ENCODE measurements at regions not wholly inside any gene's neighbourhood (a gene's known extent, or its start where the extent isn't known, plus 50 kb on each side); places are given as distances from the start of the nearest gene placed in this dataset.

DNA sequence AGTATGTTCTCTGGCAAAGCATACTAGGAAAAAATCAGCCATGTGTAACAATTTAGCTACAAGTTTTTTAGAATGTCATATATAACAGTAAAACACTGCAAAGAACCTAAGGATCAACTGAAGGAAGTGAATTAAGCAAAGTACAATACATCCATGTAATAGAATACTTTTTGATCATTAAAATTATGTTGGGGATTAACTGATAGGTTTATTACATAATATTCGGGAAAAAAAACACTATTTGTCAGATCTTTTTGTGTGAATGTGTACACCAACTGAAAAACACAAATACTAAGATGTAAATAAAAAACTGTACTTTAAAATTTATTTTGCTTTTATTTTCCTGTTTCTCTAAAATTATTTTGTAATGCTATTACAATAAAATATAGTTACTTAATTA, 185.5 kb upstream of the DYNLRB2 start:
- no peak for DNase-seq

DNA sequence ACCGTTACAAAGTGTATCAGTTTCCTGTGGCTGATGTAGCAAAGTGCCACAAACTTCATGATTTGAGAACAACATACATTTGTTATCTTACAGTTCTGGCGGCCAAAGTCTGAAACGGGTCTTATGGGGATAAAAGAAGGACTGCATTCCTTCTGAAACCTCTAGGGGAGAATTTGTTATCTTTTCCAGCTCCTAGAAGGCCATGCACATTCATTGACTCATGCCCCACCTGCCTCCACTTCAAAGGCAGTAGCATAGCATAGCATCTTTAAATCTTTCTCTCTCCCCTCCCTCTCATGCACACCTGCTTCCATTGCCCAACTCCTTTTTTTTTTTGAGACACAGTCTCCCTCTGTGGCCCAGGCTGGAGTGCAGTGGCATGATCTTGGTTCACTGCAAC, 190.7 kb upstream of the DYNLRB2 start:
- no peak for DNase-seq

DNA sequence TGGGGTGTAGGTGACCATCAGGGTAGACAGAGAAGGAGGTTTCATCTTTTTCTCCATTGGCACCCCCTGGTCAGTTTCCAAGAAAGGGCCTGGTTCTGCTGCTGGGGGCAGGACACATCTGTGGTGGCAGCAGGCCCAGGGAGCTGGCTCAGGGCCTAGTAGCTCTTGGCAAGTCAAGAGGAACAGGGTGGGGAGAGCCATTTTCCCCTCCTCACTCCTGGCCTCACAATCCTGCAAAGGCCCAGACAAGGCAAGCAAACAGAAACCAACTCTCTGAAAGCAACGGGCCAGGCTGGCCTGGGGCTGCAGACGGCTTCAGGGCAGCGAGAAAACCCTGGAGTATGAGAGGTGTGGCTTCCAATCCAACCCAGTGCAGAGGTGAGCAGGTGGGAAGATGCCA, 192.9 kb upstream of the DYNLRB2 start:
- no peak for DNase-seq

DNA sequence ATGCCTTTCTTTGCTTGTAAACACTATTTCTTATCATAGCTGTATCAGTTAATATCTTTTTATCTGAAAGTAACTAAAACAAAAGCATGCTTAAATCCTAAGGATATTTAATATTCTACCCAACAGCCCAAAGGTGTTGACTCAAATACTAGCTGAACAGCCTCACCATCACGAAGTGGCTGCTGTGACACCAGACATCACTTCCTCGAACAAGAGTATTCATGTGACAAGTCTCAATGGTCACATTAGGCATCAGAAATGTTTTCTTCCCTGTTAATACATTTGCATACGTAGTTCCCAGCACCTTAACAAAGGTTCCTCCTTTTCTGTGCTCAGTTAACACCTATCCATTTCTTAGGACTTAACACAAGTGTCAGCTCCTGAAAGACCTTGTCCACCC, 193.8 kb upstream of the DYNLRB2 start:
- no peak for DNase-seq

DNA sequence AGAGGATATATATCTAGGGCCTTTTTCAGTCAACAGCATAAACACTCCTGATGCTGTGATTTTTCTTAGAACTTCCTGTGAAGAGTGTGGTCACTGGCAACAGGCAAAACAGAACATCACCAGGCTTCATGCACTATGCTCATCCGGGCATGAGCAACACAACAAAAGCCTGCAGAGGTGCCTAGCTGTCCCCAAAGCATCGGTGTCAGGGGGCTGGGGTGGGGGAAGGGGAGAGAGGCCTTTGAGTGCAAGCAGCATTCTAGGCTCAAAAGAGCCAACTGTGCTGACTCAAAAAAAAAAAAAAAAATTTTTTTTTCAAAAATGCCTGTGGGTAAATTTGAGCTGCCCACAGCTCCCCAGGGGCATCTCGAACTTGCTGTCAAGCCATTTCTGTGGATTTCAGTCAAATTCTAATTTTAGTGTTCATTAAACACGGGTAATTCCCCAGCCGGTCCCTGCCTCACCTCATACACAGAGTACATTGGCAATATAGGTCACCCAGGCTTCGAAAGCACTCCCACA, 194.6 kb upstream of the DYNLRB2 start:
- no peak for DNase-seq

DNA sequence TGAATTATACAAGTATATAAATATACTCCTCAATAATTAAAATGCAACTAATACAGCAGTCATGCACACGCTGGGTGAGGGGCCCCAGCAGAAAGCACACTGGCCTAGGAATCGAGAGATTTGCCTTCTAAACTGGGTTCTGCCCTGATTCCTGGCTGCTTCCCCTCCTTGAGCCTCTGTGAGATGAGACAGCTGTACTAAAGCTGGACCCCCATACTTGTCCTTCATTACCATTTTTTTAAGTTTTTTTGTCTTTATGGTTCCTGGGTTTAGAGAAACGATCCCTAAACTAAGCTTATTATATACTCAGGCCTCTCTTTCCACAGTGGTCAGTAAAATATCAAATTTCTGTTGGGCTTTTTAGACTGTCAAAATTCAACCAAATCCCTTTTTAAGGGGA, 195.1 kb upstream of the DYNLRB2 start:
- no peak for DNase-seq

DNA sequence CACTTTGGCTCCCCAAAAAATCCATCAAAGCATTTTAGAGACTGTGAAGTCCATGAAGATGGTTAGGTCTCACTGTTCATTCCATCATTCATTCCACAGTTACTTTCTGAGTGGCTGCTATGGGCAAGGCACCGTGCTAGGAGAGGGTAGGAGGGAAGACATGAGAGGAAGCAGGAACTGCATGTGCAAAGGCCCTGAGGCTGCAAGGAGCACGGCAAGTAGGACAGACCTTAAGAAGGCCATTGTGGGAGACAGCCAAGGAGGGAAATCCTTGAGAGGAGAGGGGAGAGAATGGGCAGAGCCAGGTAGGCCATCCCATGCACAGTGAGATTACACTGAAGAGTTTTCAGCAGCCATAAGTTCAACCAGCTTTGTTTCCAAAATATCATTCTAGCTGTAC, 196.2 kb upstream of the DYNLRB2 start:
- no peak for DNase-seq

DNA sequence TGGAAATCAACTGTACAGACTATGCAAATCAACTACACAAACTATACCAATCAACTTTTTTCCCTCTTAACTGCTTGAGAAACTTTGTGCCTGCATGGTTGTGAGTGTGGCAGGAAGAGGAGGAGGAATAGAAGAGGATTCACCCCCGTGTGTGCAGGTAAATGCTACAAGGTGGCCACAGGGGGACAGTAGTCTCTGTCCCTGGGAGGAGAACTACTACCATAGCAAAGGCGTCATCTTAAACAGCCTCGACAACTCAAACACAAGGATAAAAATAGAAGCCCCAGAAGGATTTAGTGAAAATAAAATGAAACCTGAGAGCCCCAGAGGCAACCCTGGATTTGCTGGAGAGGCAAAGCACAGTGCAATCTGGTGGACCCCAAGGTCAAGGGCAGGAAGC, 199.5 kb upstream of the DYNLRB2 start:
- no peak for DNase-seq

DNA sequence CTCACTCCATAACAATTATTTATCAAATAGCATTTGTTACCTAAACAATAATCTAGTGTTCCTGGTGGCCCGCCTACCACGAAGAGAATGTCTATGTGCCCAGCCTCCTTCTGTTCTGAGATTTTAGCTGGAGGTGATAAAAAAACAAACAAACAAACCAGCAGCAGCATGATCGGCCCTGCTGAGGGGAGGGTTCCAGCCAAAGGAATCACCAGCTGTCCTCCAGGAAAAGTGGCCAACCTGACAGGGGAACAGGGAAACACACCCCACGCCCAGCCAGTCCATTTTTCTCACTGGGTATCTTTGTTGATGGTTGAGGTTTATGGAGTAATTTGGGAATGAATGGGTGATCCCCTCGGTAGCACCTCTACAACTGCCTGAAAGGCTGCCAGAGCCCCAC, 203.0 kb upstream of the DYNLRB2 start:
- DNase-seq: no peak

DNA sequence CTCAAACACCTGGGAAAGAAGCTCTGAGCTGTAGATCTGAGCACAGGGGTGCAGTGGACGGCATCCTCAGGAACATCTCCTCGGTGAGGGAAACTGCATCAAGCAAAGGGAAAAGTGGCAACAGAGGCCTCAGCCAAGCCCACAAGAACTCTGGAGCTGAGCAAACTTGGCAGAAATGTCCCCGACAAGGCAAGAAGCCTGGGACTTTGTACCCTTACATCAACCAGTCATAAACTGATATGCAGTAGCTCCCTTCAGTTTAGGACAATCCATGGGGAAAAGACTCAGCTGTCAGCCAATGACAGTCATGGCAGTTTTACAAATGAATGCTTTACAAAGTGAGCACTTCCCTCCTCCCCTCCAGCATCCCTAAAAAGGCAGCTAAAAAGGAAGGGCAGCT, 210.0 kb upstream of the DYNLRB2 start:
- no peak for DNase-seq

DNA sequence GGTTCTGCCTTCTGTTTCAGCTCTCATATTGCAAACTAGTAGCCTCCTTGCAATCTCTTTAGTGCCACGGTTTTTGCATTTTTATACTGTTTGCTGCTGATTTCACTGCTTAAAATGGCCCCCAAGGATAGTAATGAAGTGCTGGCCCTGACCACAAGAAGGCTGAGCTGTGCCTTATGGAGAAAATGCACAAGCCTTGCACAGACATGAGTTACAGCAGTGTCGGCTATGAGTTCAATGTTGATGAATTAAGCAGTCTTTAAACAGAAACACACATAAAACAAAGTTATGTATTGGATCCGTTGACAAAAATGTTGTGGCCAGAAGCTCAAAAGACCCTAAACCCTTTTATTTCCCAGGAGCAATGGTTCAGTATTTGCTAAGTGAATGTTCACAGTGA, 210.6 kb upstream of the DYNLRB2 start:
- no peak for DNase-seq

DNA sequence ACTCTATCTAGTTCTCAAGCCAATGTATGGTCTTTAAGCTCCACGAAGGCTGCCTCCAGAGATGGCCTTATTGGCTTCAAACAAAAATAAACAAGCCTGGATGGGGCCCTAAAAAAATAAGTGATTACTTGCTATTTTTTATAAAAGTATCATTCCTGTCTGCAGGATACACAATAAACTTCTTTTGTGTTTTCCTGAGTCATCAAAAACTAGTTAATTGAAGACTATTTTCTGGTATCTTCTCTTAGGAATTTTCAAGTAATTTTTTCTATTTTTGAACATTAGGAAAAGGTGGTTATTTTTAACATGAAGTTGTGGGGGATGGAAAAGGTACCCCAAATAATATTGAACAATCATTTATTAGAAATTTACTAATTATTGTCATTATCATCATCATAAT, 213.1 kb upstream of the DYNLRB2 start:
- no peak for DNase-seq

DNA sequence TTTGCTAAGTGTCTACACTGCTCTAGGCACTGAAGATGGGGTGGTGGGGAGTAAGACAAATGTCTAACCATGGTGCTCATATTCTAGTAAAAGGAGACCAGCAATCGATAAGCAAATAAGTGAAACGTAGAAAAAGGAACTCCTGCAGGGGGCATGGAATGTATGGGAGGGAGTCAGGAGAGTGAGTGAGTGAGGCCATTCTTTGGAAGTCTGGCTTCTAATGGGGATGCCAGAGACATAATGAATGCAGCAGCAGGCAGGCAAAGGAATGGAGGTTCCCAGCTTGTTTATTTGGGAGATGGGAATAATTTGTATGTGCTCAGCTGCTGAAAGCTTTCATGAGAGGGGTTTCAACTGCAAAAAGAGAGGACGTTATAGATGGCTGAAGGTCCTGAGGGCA, 216.4 kb upstream of the DYNLRB2 start:
- DNase-seq: no peak

DNA sequence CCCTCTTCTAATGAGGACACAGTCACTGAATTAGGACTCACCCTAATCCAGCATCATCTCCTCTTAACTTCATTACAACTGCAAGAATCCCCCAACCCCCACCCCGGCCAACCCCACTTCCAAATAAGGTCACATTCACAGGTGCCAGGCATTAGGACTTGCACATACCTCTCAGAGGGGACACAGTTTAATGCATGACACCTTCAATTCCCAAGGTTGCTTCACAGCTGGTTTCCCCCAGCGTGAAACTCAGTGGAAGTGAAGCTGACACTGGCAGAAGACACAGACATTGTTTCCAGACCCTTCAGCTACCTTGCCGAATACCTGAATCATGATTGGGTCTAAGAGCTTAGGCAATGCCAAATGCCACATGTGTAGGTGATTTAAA, 217.0 kb upstream of the DYNLRB2 start:
- no peak for DNase-seq

DNA sequence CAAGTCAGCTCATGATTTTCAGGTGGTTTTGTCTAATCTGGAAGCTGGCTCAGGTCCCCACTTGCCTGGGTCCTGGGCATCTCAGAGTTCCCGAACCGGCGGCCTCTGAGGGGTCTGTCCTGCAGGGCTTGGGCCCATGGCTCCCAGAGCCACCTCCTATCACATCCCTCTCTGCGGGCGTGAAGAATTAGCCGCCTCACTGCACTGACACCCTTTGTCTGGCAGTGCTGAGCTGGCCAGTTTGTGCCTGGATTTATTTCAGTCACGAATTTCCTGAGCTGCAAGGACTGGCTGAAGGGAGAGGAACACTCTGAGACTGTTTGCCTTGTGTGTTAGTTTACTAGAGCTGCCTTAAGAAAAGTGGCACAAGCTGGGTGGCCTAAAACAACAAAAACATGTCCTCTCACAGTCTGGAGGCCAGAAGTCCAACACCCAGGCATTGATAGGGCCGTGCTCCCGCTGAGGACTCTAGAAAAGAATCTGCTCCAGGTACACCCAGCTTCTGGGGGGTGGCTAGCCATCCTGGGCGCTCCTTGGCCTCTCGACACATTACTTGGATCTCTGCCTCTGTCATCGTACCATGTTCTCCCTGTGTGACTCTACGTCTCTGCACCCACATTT, 217.5 kb upstream of the DYNLRB2 start:
- no peak for DNase-seq

DNA sequence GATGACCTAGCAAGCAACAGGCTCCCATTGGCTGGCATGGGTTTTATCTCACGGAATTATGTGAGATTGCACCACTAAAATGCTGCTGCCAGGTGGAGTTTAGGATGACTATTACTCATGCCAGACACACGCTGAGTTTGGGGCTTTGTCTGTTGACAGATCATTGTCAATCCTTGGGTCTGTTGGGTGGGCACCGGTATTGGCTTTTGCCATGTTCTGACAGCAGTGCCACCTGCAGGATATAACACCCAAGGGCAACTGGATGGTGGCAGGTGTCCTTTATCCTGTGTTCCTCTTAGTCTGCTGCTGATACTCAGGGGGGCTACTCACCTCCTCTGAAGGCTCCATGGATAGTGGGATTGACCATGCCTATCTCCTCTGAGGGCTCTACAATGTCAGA, 221.6 kb upstream of the DYNLRB2 start:
- no peak for DNase-seq

DNA sequence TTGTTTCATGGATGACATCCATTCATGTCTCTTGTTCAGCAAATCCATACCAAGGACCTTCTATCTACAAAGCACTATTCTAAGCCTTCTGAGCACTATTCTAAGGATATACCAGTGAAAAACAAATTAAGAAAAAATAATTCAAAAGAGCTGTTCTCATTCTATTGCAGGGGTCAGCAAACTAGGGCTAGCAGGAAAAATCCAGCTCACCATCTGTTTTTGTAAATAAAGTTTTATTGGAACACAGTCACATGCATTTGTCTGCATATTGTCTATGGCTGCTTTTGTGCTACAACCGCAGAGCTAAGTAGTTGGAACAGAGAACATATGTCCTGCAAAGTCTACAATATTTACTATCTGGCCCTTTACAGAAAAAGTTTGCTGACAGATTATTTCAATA, 222.7 kb upstream of the DYNLRB2 start:
- DNase-seq: no peak

DNA sequence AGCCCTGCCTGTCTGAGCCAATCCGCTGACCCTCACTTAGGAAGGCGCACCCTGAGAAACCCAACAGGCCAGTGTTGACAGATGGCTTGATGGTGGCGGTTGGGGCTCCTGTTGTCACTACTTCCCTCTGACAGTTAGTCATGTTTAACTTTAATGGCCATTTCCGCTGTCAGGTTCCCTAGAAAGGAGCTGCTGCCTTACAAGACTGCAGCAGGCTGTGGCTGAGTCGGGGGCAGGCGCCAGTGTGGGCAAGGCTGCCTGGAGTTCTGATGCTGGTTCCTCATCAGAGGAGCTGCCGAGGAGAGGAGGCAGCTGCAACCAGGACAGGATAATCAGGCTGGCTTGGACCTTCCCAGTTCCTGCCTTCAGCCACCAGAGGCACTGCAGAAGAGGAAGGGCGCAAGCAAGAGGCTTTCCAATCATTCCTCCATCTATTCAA, 223.2 kb upstream of the DYNLRB2 start:
- no peak for DNase-seq

DNA sequence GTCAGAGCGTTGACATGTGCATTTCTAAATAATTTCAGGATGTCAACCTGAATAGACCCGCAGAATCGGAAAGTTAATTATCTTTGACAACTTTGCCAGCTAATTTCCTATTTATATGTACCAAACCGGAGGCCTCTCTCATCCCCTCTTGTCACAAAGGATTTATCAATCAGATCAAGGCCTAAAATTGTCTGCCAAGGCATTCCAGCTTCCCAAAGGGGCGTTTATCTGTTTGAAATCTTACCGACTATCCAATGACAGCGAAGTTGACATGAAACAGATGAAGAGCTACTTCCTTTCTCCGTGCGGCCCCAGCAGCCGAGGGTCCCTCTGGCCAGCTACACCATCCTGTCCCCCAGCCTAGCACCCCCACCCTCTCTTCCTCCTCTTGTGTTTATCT, 223.7 kb upstream of the DYNLRB2 start:
- no peak for DNase-seq

DNA sequence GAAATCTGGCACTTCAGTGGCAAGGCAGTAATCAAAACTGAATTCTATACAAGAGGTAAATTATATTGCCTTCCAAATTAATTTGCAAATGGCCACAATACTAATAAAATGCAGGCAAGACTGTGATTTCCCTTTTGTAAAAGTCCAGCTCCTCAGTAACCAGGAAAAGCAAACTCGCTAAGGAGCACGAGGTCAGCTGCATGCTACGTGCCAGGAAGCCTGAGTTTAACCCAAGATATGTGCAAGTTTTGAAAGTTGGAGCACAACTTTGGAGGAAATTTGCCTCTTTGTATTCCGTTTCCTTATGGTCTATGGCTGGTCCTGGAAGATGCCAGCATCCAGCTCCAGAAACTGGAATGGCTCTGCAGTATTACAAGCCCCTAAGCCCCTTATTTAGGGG, 226.8 kb upstream of the DYNLRB2 start:
- DNase-seq: no peak

DNA sequence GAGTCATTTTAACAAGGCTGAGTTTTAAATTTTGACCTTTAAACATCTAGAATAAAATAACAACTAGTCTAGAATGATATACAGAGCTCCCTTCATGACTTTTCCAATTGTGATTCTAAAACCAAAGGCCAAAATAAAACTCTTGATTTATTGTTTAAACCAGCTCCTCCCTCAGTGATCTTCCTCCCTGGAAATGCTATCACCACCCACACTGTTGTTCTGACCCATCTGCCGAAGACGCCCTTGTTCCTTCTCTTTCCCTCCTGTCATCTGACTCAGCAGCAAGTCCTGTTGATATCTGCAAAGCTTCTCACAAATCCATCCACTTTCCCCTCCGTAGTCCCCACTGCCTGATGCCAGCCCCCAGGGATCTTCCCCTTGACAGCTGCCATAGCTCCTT, 231.6 kb upstream of the DYNLRB2 start:
- DNase-seq: no peak

DNA sequence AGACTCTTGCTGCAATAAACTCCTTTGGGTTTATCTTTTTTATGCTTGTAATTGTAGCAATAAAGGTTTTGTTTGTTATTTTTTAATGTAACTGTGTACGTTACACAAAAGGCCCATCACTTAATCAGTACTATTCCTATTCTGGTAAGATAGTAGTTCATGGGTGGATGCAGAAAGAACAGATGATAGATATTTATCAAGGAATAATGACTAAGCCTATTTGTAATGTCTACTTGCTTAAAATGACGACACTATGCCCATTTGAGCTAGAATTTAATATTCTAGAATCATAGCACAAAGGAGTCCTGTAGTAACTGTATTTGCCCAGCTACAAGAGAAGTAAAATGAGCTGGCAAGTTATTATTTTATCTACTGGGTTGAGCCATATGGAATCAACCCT, 235.4 kb upstream of the DYNLRB2 start:
- no peak for DNase-seq

DNA sequence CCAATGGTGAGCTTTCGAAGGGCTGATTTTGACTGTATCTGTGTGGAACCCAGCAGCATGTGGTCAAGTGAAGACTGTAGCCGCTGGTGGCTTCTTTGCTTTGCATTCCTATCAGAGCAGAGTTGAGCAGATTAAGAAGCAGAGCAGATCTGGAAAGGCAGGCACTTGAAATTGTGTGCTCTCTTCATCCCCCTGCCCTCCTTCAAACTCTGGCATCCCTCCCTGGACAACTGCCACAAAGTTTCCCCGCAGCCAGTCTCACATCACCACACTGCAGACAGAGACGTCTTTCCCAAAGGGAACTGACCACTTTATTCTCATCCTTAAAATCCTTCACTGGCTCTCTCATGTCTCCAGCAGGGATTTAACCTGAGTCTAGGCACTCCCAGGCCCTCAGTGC, 237.1 kb upstream of the DYNLRB2 start:
- DNase-seq: no peak

DNA sequence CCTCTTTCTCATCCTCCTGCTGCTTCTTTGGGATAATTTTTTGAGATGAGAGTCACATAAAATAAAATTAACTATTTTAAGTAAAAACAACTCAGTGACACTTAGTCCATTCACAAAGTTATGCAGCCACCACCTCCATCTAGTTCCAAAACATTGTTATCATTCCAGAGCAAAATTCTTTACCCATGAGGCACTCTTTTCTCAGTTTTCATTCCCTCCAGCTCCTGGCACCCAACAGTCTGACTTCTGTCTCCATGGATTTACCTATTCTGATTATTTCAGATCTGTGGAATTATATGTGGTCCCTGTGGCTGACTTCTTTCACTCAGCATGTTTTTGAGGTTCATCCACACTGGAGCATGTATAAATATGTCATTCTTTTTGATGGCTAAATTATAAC, 239.9 kb upstream of the DYNLRB2 start:
- no peak for DNase-seq

DNA sequence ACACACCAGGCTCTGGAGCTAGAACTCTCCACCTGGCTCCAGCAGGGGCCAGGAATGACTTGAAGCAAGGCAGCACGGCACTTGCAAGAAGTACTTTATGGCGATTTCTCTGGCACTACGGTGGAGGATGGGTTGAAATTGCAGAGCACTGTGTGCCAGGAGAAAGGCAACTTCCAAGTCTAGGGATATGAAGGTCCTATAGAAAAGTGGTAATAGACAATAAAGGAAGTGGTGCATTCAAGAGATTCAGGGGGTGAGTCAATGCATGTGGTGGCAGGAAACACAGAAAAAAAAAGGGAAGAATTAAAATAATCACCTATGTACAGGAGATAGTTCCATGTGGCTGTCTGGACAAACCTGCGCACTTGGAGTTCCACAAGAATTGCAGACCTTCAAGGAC, 240.3 kb upstream of the DYNLRB2 start:
- DNase-seq: no peak

DNA sequence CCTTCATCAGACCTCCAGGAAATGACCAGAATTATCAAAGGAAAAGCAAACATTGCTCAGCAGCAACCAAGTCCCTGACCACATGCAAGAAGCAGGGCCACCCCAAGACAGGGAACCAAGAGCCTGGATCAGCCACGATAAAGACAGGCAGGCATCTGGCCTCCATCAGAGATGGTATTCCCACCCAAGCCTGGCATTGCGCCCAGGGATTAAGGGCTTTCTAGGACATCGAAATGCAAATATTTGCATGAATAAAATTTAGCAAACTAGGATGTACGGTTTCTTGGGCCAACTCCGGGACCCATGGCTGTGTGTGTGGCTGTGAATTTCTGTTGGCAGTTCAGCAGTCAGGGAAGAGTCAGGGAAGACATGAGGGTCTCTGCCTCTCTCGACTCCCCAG, 241.4 kb upstream of the DYNLRB2 start:
- no peak for DNase-seq

All from stimulated activated CD8-positive, alpha-beta memory T cell treated with anti-CD3 and anti-CD28 coated beads, Interleukin-4, amount 100 ng/mL, for 48 hours (primary cell).